Pancreas (tissue), 10 donors: ENCODE measurements at regions not wholly inside any gene's neighbourhood (a gene's known extent, or its start where the extent isn't known, plus 50 kb on each side); places are given as distances from the start of the nearest gene placed in this dataset.

Experiments
- ATAC-seq, 4 donors: fragments of 200-7000 bp; cut with Tn5 transposase; one replicate each; pipeline versions ENCODE4 v1.8.0 to v1.9.1; 2020; ENCODE audit warnings: mild to moderate bottlenecking in 4 of 4, moderate library complexity in 4 of 4
- DNase-seq, 6 donors: peaks; one replicate each; pipeline ENCODE4 v3.0.0-alpha.2; 2020
- FAIRE-seq: peaks from 2 replicates; lab custom pipeline; 2012; peaks lifted over from hg19 to GRCh38; lab: Jason Lieb, UNC
- H3K27ac ChIP-seq, 4 donors: fragments of 200-600 bp; sonication (generic); 1 replicate in 3 of 4; 2 replicates in 1 of 4; pipeline versions ENCODE4 v1.5.0 to v1.8.0; 2020
- H3K27me3 ChIP-seq, 4 donors: fragments of 200-600 bp; one replicate each; pipeline ENCODE4 v1.8.0; 2021
- H3K36me3 ChIP-seq, 3 donors: fragments of 200-600 bp; sonication (generic) in 1 of 3; one replicate each; pipeline versions ENCODE4 v1.5.0 to v1.8.0; 2020 to 2021
- H3K4me1 ChIP-seq, 3 donors: fragments of 200-600 bp; one replicate each; pipeline ENCODE4 v1.8.0; 2021
- H3K4me3 ChIP-seq, 4 donors: fragments of 200-600 bp; sonication (generic) in 2 of 4; one replicate each; pipeline versions ENCODE4 v1.5.0 to v1.8.0; 2020 to 2021
- H3K9me3 ChIP-seq, 4 donors: fragments of 200-600 bp; one replicate each; pipeline ENCODE4 v1.8.0; 2021
- CTCF ChIP-seq, 4 donors: fragments of 200-600 bp; sonication (generic) in 3 of 4; IDR thresholded peaks; one replicate each; pipeline versions ENCODE4 v1.5.0 to v1.8.0; 2021; ENCODE audit warnings: antibody characterized with exemption in 4 of 4
- WGBS, 2 donors: extraction: QIAGEN DNeasy Blood & Tissue Kit; methylation state at CpG; one replicate each; pipeline ENCODE4 v1.1.7; 2013; 5-methylcytosine and 5-hydroxymethylcytosine counted together
- intact Hi-C, 3 donors: fragments of 100-400 bp; cut with DNase I; formaldehyde crosslinking; loops; one replicate each; pipeline versions ENCODE4 v1.11.1 to v1.14.2; 2022
- donor health status: healthy with polysubstance abuse.
- donor health status: DM: no; HTN: no; CAD: no; lungs with moderate emphysema.
- donor health status: DM: no; HTN: no; CAD: no.
- donor health status: control.
- donor health status: control.
- donor health status: Bipolar disorder and iron deficiency.
- donor health status: DM: yes; HTN: yes; CAD: no.
- donor health status: DM: no; HTN: no; CAD: no.
- donor health status: DM: no; HTN: no; CAD: no.
- donor health status: DM: yes; HTN: yes; CAD: no.

- ATAC-seq (no peak), FAIRE-seq (no peak), DNase-seq (no peak)
- no peaks in the 10 kb centered on the region for H3K27me3 ChIP-seq
- no peak for TF ChIP-seq CTCF (IDR thresholded peaks at IDR 0.05)
- peaks cover 9 to 28% (median 20%) of the 10 kb centered on the region in 3 donors for H3K4me1 ChIP-seq
- WGBS, 2 donors: 87 to 88% methylated on average over 5 of the region's 5 CpGs
- H3K36me3 ChIP-seq: no peaks in the 10 kb centered on the region
- no peaks in the 10 kb centered on the region for H3K9me3 ChIP-seq
- intact Hi-C loops: no loop called here
- H3K4me3 ChIP-seq: no peak overlapping the region
- no peak overlapping the region for H3K27ac ChIP-seq
Measured at GRCh38 chr12:89085421-89085820, 266.9 kb downstream of the DUSP6 start.

GRCh38 chr12:89084751-89085150 is 267.6 kb downstream of the DUSP6 start:
- FAIRE-seq: no peak
- DNase-seq: no peak

GRCh38 chr12:89083491-89083890 is 268.8 kb downstream of the DUSP6 start:
- ATAC-seq: no peak
- WGBS, 2 donors: 88 to 96% methylated on average over 3 of the region's 3 CpGs

More at GRCh38 chr12:89084751-89085150, 267.6 kb downstream of the DUSP6 start:
- Histone ChIP-seq H3K27ac (no peak overlapping the region), H3K36me3 (no peaks in the 10 kb centered on the region), H3K9me3 (no peaks in the 10 kb centered on the region), H3K4me3 (no peak overlapping the region), H3K27me3 (no peaks in the 10 kb centered on the region), H3K4me1 (peaks cover 9 to 28% (median 20%) of the 10 kb centered on the region in 3 donors)
- intact Hi-C loops: no loop called here
- ATAC-seq: no peak
- 90 to 91% methylated on average over 3 of the region's 3 CpGs for WGBS, 2 donors
- TF ChIP-seq CTCF (IDR thresholded peaks at IDR 0.05): no peak

GRCh38 chr12:89082370-89082753 is 269.9 kb downstream of the DUSP6 start:
- no peaks in the 10 kb centered on the region for H3K36me3 ChIP-seq
- no peak for ATAC-seq
- no peak for DNase-seq
- intact Hi-C loops: no loop called here
- peak overlapping the region in 2 of 4 donors; percentile 42 to 68 for H3K27ac ChIP-seq
- H3K9me3 ChIP-seq: no peaks in the 10 kb centered on the region
- WGBS, 2 donors: 85 to 88% methylated on average over 1 of the region's 1 CpG
- FAIRE-seq: no peak
- H3K27me3 ChIP-seq: no peaks in the 10 kb centered on the region
- peaks cover 7 to 26% (median 20%) of the 10 kb centered on the region in 3 donors for H3K4me1 ChIP-seq
- no peak for TF ChIP-seq CTCF (IDR thresholded peaks at IDR 0.05)
- no peak overlapping the region for H3K4me3 ChIP-seq

More at GRCh38 chr12:89083491-89083890, 268.8 kb downstream of the DUSP6 start:
- H3K27me3 ChIP-seq: no peaks in the 10 kb centered on the region
- H3K27ac ChIP-seq: no peak overlapping the region
- no peaks in the 10 kb centered on the region for H3K36me3 ChIP-seq
- DNase-seq: no peak
- FAIRE-seq: no peak
- H3K4me3 ChIP-seq: no peak overlapping the region
- no peak for TF ChIP-seq CTCF (IDR thresholded peaks at IDR 0.05)
- intact Hi-C loops: no loop called here
- H3K9me3 ChIP-seq: no peaks in the 10 kb centered on the region
- peaks cover 9 to 28% (median 20%) of the 10 kb centered on the region in 3 donors for H3K4me1 ChIP-seq

- peak overlapping the region in 3 of 4 donors; percentile 6 to 68 (median 42) for H3K27ac ChIP-seq
- FAIRE-seq (no peak), ATAC-seq (peak; percentile 38 to 73 (median 63))
Measured at GRCh38 chr12:89081719-89082369, 270.5 kb downstream of the DUSP6 start.

More at GRCh38 chr12:89081719-89082369, 270.5 kb downstream of the DUSP6 start:
- intact Hi-C loops: no loop called here
- Histone ChIP-seq H3K4me3 (no peak overlapping the region), H3K4me1 (peaks cover 4 to 22% (median 20%) of the 10 kb centered on the region in 3 donors), H3K36me3 (no peaks in the 10 kb centered on the region), H3K27me3 (no peaks in the 10 kb centered on the region), H3K9me3 (no peaks in the 10 kb centered on the region)
- no peak for DNase-seq
- WGBS, 2 donors: 35 to 48% methylated on average over 2 of the region's 2 CpGs
- no peak for TF ChIP-seq CTCF (IDR thresholded peaks at IDR 0.05)
